ENCODE measurements at regions not wholly inside any gene's neighbourhood (a gene's known extent, or its start where the extent isn't known, plus 50 kb on each side); places are given as distances from the start of the nearest gene placed in this dataset.

DNA sequence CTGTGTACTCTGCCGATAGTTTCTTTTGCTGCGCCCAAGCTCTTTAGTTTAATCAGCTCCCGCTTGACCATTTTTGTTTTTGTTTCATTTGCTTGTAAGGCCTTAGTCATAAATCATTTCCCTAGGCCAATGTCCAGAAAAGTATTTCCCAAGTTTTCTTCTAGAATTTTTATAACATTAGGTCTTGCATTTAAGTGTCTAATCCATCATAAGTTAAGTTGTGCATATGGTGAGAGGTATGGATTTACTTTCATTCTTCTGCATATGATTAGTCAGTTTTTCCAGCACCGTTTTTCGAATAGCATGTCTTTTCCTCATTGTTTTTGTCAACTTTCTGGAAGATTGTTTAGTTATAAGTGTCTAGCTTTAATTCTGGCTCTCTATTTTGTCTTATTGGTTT, 484.8 kb upstream of the CNTNAP5 start:
- Mint-ChIP-seq H3K27me3 (ENCODE audit: low read depth, poor library complexity) (no peaks in the 10 kb centered on the region), H3K4me3 (no peak overlapping the region), H3K4me1 (no peaks in the 10 kb centered on the region), H3K9me3 (peaks cover 19% of the 10 kb centered on the region), H3K27ac (no peak overlapping the region), H3K36me3 (ENCODE audit: low read depth) (no peaks in the 10 kb centered on the region)
- DNase-seq: no peak
- TF ChIP-seq, protein P1, sequence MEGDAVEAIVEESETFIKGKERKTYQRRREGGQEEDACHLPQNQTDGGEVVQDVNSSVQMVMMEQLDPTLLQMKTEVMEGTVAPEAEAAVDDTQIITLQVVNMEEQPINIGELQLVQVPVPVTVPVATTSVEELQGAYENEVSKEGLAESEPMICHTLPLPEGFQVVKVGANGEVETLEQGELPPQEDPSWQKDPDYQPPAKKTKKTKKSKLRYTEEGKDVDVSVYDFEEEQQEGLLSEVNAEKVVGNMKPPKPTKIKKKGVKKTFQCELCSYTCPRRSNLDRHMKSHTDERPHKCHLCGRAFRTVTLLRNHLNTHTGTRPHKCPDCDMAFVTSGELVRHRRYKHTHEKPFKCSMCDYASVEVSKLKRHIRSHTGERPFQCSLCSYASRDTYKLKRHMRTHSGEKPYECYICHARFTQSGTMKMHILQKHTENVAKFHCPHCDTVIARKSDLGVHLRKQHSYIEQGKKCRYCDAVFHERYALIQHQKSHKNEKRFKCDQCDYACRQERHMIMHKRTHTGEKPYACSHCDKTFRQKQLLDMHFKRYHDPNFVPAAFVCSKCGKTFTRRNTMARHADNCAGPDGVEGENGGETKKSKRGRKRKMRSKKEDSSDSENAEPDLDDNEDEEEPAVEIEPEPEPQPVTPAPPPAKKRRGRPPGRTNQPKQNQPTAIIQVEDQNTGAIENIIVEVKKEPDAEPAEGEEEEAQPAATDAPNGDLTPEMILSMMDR (IDR thresholded peaks at IDR 0.05): no peak

DNA sequence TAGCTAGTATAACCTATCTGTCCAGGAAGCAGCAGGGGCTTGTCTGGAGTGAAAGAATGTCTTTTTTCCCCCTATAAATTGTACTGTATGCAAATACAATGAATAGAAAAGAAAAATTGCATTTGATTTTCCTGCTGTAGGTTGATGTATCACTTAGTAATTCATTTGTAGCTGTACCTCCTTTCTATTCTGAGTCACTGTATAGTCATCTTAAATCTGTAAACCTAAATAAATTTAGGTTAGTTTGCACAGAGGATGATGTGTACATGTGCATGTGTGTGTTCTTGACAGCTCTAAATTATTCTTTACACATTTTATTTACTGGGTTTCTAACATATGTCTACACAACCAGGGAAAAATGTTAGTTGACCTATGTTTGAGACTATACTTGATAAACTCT, 478.7 kb upstream of the CNTNAP5 start:
- no peak overlapping the region for H3K4me3 Mint-ChIP-seq
- peaks cover 11% of the 10 kb centered on the region for H3K9me3 Mint-ChIP-seq
- H3K36me3 Mint-ChIP-seq (ENCODE audit: low read depth): no peaks in the 10 kb centered on the region
- H3K4me1 Mint-ChIP-seq: no peaks in the 10 kb centered on the region
- DNase-seq: no peak
- H3K27ac Mint-ChIP-seq: no peak overlapping the region
- no peaks in the 10 kb centered on the region for H3K27me3 Mint-ChIP-seq (ENCODE audit: low read depth, poor library complexity)
- TF ChIP-seq, protein P1 (IDR thresholded peaks at IDR 0.05): no peak

DNA sequence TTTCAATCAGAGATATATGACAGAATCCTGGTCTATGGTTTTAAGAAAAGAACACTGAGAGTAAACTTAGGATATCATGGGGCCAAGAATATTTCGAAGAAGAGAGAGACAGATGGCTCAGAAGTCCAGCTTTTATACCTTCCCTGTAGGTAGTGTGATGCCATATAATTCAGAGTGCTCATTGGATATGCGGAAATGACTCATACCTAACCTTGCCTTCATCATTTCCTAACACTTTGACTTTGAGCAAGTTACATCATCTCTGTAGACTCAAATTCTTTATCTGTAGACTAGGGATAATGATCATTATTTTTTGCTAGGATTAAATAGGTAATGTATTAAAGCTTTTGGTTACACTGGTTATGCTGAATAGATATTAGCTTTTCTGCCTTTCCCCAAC, 461.6 kb upstream of the CNTNAP5 start:
- Mint-ChIP-seq H3K4me1 (no peaks in the 10 kb centered on the region), H3K36me3 (ENCODE audit: low read depth) (no peaks in the 10 kb centered on the region), H3K27me3 (ENCODE audit: low read depth, poor library complexity) (no peaks in the 10 kb centered on the region), H3K4me3 (no peak overlapping the region), H3K9me3 (peaks cover 3% of the 10 kb centered on the region), H3K27ac (no peak overlapping the region)
- no peak for DNase-seq
- TF ChIP-seq, protein P1 (IDR thresholded peaks at IDR 0.05): no peak

DNA sequence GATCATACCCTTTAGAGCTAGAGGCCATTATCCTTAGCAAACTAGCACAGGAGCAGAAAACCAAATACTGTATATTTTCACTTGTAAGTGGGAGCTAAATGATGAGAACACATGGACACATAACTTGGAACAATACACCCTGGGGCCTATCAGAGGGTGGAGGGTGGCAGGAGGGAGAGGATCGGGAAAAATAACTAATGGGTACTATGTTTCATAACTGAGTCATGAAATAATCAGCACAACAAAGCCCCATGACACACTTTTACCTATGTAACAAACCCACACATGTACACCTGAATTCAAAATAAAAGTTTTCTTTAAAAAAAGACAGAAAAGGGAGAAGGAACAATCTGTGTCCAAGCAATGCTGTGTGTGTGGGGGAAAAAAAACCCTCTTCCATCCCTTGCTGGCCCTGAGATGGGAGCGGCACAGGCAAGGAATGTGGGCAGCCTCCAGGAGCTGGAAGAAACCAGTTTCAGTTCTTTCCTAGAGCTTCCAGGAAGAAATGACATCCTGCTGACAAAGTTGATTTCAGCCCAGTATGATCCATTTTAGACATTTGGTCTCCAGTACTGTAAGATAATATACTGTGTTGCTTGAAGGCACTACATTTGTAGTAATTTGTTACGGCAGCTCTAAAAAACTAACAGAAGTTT, 458.7 kb upstream of the CNTNAP5 start:
- Mint-ChIP-seq H3K9me3 (no peaks in the 10 kb centered on the region), H3K27me3 (ENCODE audit: low read depth, poor library complexity) (peaks cover under 1% of the 10 kb centered on the region), H3K36me3 (ENCODE audit: low read depth) (no peaks in the 10 kb centered on the region), H3K4me3 (no peak overlapping the region), H3K27ac (no peak overlapping the region), H3K4me1 (no peaks in the 10 kb centered on the region)
- DNase-seq: no peak
- TF ChIP-seq, protein P1 (IDR thresholded peaks at IDR 0.05): no peak

DNA sequence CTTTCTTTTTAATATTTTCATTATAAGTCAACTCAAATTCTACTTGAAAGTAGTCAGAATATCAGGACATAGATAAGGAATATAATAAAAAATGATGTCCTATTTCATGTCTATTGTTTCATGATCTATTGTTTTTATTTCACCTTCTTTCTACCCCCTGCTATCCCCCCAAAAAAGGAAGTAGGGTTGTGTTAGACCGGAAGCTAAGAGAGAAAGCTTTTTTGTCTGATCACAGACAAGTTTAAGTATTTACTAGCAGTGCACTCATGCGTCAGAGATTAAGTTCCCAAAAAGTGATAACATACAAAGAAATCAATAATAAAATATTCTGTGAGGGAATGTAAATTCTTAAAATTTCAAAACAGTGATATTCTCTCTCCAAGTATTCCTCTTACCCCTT, 447.1 kb upstream of the CNTNAP5 start:
- Mint-ChIP-seq H3K36me3 (ENCODE audit: low read depth) (no peaks in the 10 kb centered on the region), H3K27ac (no peak overlapping the region), H3K4me1 (no peaks in the 10 kb centered on the region), H3K9me3 (no peaks in the 10 kb centered on the region), H3K4me3 (no peak overlapping the region), H3K27me3 (ENCODE audit: low read depth, poor library complexity) (peaks cover 7% of the 10 kb centered on the region)
- TF ChIP-seq, protein P1 (IDR thresholded peaks at IDR 0.05): no peak
- DNase-seq: no peak

DNA sequence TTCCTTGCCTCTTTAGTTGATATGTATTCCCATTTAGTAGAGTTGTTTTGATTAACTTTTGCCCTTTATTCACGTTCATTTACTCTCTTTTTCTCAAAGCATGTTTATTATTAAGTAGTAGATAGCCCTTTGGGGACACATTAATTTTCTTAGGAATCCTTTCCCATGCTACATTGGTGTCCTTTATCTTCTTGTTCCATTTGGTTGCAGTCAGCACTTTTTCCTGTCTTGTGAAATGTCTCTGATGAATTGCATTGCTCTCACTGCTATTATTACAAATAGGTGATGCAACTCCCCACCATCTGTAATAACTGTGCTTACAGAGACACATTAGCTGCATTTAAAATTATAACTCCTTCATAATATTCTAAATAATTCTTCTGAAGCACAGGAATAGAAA, 428.5 kb upstream of the CNTNAP5 start:
- TF ChIP-seq, protein P1 (IDR thresholded peaks at IDR 0.05): no peak
- peaks cover 7% of the 10 kb centered on the region for H3K9me3 Mint-ChIP-seq
- H3K4me3 Mint-ChIP-seq: no peak overlapping the region
- H3K27me3 Mint-ChIP-seq (ENCODE audit: low read depth, poor library complexity): no peaks in the 10 kb centered on the region
- H3K4me1 Mint-ChIP-seq: no peaks in the 10 kb centered on the region
- no peak overlapping the region for H3K27ac Mint-ChIP-seq
- H3K36me3 Mint-ChIP-seq (ENCODE audit: low read depth): no peaks in the 10 kb centered on the region
- DNase-seq: no peak

Data from nephron progenitor cell (in vitro differentiated cells).